GM06990 (cell line): ENCODE measurements at regions not wholly inside any gene's neighbourhood (a gene's known extent, or its start where the extent isn't known, plus 50 kb on each side); places are given as distances from the start of the nearest gene placed in this dataset.

Source experiments
- DNase-seq: peaks from one replicate; pipeline ENCODE4 v3.0.0-alpha.2; 2011; ENCODE audit not compliant: insufficient read length; ENCODE audit errors: extremely low read depth
- H3K27me3 ChIP-seq: replicated peaks from 2 replicates; pipeline ENCODE4 v1.6.0; 2011; ENCODE audit warnings: low read length; ENCODE audit not compliant: control insufficient read depth, insufficient read depth
- H3K36me3 ChIP-seq: 2 replicates; pipeline ENCODE4 v1.5.1; 2011; ENCODE audit warnings: low read length; ENCODE audit not compliant: control insufficient read depth, insufficient read depth
- H3K4me3 ChIP-seq: replicated peaks from 2 replicates; pipeline ENCODE4 v1.5.1; 2011; ENCODE audit warnings: low read depth, mild to moderate bottlenecking, control low read depth, low read length
- TF ChIP-seq, protein P1 (sequence below): IDR thresholded peaks from 2 replicates; pipeline ENCODE4 v1.5.1; 2011; ENCODE audit warnings: low read length, control low read depth, mild to moderate bottlenecking, inconsistent platforms; ENCODE audit not compliant: insufficient read depth, poor library complexity, severe bottlenecking

DNA sequence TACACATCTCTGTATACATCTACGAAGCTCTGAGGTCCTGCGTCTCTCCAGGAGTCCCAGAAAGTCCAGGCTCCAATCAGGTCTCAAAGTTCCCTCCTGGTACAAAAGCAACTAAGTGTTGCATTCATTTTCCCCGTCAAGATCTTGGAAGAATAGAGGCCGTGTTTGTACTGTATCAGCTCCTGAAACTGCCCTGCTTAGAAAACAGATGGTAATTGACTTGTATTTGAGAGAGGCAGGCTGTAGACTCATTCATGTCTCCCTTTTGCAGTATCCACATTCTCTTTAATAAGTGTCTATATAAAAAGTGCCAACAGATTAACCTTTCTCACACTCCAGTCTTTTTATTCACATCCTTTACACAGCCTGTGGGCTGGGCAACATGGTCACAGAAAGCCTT, 91.7 kb downstream of the HPGD start:
- TF ChIP-seq, protein P1, sequence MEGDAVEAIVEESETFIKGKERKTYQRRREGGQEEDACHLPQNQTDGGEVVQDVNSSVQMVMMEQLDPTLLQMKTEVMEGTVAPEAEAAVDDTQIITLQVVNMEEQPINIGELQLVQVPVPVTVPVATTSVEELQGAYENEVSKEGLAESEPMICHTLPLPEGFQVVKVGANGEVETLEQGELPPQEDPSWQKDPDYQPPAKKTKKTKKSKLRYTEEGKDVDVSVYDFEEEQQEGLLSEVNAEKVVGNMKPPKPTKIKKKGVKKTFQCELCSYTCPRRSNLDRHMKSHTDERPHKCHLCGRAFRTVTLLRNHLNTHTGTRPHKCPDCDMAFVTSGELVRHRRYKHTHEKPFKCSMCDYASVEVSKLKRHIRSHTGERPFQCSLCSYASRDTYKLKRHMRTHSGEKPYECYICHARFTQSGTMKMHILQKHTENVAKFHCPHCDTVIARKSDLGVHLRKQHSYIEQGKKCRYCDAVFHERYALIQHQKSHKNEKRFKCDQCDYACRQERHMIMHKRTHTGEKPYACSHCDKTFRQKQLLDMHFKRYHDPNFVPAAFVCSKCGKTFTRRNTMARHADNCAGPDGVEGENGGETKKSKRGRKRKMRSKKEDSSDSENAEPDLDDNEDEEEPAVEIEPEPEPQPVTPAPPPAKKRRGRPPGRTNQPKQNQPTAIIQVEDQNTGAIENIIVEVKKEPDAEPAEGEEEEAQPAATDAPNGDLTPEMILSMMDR: no peak
- no peaks in the 10 kb centered on the region for H3K36me3 ChIP-seq

DNA sequence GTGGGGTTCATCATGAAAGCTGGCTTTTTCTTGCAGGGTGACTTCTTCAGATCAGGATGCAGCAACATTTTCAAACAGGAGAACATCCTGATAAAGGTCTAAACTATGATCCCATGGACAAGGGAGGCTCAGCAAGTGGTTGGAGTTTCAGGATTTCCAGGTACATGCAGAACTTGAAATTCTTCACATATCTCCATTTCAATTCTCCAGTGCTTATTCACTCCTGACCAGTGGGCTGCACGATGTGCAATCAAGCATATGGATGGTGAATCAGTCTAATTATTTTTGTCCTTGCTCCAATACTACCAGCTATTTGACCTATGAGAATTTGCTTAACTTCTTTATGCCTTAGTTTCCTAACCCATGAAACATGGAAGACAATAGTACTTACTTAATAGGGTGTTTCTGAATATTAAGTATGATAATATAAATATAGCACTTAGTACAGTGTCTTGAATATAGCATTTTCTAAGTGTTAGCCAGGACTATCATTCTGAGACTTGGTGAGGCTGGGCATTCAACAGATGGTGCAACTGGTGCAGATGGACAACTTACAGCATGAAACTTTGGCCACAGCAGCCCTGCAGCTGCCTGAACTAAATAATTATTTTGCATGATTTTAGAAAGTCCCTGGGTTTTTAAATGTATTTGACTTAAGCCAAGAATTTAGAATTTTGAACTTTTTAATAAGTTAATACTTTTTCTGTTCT, 92.4 kb downstream of the HPGD start:
- DNase-seq: no peak
- TF ChIP-seq, protein P1: no peak
- no peak overlapping the region for H3K4me3 ChIP-seq
- no peaks in the 10 kb centered on the region for H3K27me3 ChIP-seq
- H3K36me3 ChIP-seq: no peaks in the 10 kb centered on the region

More for the DNA sequence above, 91.7 kb downstream of the HPGD start:
- H3K27me3 ChIP-seq: no peaks in the 10 kb centered on the region
- H3K4me3 ChIP-seq: no peak overlapping the region
- no peak for DNase-seq

DNA sequence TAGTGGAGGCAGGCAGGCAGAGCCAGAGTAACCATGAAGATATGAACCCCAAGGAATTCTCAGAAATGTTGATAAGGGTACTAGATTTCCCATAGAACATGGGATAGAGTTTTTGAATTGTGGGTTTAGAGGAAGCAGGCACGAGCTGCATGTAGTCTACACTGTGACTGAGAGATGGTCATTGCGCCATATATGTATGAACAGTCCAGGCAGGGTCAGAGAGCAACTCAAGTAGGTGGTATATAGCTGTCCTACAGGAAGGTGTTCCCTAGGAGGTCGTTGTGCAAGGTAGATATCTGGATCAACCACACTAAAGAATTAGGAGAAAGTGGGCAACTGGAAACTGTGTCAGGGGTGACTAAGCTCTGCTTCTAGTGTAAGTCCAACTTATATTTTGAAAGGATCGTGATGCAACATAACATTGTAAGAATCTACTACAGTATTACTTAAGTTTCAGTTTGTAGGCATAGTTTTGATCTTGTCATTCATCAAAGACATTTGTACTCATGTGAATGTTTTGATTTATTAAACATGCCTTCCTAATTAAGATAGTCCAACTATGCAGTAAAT, 94.6 kb downstream of the HPGD start:
- no peaks in the 10 kb centered on the region for H3K27me3 ChIP-seq
- no peak for DNase-seq
- no peak overlapping the region for H3K4me3 ChIP-seq
- TF ChIP-seq, protein P1: no peak
- H3K36me3 ChIP-seq: no peaks in the 10 kb centered on the region

DNA sequence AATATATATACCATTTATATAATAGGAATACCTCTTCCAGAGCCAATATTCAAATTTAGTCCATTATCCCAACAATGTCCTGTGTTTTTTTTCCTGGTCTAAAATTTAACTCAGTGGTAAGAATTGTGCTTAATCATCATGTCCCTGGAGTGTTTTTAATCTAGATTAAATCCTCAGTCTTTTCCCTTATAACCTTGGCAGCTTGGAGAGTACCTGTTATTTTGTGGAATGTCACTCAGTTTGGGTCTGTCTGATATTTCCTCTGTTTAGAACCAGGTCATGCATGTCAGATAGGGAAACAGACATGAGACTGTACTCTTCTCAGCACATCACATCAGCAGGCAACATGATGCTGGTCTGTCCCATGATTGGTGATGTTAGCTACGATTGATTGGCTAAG, 96.6 kb downstream of the HPGD start:
- Histone ChIP-seq H3K27me3 (no peaks in the 10 kb centered on the region), H3K4me3 (no peak overlapping the region), H3K36me3 (no peaks in the 10 kb centered on the region)
- TF ChIP-seq, protein P1: no peak
- no peak for DNase-seq

DNA sequence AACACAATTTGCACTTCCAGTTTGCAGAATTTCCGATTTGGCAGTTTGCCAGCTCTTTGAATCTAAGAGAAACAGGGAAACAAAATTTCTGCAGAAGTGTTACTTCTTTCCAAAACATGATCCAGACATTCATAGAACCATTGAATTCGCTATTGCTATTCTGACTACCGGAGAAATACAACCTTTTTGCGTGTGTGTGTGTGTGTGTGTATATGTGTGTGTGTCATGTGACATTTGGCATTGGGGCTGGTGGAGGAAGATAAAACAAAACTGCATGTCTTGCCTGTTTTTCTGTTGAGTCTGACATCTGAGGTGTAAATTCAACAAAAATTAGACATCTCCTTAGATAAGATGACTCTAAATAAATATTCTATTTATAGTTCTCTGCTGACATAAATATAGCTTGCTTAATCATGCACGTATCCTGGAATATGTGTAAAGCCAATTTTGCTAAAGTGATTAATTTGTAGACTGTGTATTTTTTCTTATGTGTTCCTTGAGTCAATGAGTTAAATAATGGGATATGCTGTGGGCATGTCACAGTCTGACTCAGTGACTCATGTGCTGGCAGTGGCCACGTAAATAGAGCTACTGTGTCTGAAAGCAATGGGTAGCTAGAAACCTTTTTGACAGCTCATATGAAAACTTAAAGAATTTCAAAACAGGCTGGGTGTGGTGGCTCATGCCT, 98.9 kb downstream of the HPGD start:
- Histone ChIP-seq H3K36me3 (no peaks in the 10 kb centered on the region), H3K27me3 (no peaks in the 10 kb centered on the region), H3K4me3 (no peak overlapping the region)
- peak; percentile 15 for DNase-seq
- TF ChIP-seq, protein P1: no peak
